ENCODE measurements at regions not wholly inside any gene's neighbourhood (a gene's known extent, or its start where the extent isn't known, plus 50 kb on each side); places are given as distances from the start of the nearest gene placed in this dataset.

DNA sequence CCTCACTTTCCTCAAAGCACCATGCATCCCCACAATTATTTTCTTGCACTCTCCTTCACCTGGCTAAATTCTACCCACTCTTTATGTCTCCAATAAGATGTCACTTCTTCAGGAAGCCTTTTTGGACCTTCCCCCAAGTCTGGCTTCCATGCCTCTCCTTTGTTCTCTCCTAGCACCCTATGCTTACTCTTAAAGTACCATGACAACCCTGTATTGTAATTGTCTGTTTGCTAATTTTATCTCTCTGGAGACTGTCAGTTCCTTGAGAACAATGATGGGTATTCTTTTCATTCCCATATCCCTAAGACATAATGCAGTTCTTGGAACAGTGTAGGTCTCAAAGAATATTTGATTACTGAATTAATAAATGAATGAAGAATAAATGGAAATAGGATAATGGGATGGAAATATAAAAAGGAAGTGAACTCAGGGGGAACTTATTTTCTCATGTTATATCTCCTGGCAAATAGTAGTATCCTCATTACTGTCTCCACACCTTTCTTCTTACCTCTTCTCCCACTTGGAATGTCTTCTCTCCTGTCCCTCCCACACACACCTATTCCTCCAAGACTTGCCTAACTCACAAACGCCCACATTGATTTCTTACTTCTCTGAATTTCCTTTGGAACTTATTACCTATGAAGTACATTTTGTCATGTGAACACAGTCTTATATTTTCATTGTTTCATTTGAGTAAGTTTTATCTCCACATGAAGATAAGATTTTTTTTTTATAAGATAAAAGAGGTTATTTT lies 499.1 kb downstream of the NFIB start:
- no peak overlapping the region for H3K4me3 ChIP-seq (ENCODE audit: low read depth, low read length)
- no peak for DNase-seq (ENCODE audit: low read depth)
- no peaks in the 10 kb centered on the region for H3K27me3 ChIP-seq (ENCODE audit: control insufficient read depth, insufficient read depth, low read length)
- H3K36me3 ChIP-seq (ENCODE audit: control insufficient read depth, insufficient read depth, low read length) = no peaks in the 10 kb centered on the region
- TF ChIP-seq, protein P1, sequence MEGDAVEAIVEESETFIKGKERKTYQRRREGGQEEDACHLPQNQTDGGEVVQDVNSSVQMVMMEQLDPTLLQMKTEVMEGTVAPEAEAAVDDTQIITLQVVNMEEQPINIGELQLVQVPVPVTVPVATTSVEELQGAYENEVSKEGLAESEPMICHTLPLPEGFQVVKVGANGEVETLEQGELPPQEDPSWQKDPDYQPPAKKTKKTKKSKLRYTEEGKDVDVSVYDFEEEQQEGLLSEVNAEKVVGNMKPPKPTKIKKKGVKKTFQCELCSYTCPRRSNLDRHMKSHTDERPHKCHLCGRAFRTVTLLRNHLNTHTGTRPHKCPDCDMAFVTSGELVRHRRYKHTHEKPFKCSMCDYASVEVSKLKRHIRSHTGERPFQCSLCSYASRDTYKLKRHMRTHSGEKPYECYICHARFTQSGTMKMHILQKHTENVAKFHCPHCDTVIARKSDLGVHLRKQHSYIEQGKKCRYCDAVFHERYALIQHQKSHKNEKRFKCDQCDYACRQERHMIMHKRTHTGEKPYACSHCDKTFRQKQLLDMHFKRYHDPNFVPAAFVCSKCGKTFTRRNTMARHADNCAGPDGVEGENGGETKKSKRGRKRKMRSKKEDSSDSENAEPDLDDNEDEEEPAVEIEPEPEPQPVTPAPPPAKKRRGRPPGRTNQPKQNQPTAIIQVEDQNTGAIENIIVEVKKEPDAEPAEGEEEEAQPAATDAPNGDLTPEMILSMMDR (IDR thresholded peaks at IDR 0.05; ENCODE audit: insufficient read depth, low read length, poor library complexity, severe bottlenecking) = no peak

DNA sequence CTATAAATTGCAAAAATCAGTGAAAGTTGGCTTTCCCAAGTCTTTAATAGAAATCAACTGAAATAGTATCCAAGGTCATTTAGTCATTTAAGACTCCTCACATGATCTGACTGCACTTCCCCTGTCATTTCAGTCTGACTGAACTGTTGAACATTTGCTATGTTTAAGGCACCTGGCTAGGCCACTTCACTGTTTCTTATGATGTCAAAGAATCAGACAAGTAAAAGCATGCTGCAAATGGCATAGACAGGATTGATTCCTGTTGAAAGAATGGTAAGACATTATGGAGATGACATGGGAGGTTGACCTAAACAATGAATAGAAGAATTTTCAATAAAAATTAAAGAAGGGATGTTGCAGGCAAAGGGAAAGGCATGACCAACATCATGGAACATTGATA lies 502.1 kb downstream of the NFIB start:
- Histone ChIP-seq H3K4me3 (ENCODE audit: low read depth, low read length) (no peak overlapping the region), H3K27me3 (ENCODE audit: control insufficient read depth, insufficient read depth, low read length) (no peaks in the 10 kb centered on the region), H3K36me3 (ENCODE audit: control insufficient read depth, insufficient read depth, low read length) (no peaks in the 10 kb centered on the region)
- TF ChIP-seq, protein P1 (IDR thresholded peaks at IDR 0.05; ENCODE audit: insufficient read depth, low read length, poor library complexity, severe bottlenecking) = no peak
- no peak for DNase-seq (ENCODE audit: low read depth)

DNA sequence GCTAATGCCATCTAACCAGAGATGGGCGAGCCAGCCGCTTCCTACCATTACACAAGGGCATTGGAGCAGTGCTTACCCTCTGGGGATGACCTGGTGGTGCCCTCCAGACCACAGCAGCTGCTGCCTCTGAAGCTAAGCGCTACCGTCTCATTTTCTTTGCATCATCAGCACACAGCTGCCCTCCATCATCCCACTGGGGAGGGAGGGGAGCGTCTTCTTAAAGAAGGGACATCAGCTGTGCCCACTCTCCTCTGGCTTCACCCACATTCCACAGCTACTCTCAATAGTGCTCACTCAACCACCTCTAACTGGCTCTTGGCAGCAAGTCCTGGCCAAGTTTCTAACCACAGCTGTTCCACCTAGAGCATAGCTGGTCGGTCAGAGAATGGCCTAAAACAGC lies 503.4 kb downstream of the NFIB start:
- DNase-seq (ENCODE audit: low read depth) = peak; percentile 44
- TF ChIP-seq, protein P1 (IDR thresholded peaks at IDR 0.05; ENCODE audit: insufficient read depth, low read length, poor library complexity, severe bottlenecking) = no peak
- Histone ChIP-seq H3K4me3 (ENCODE audit: low read depth, low read length) (no peak overlapping the region), H3K27me3 (ENCODE audit: control insufficient read depth, insufficient read depth, low read length) (no peaks in the 10 kb centered on the region), H3K36me3 (ENCODE audit: control insufficient read depth, insufficient read depth, low read length) (no peaks in the 10 kb centered on the region)

DNA sequence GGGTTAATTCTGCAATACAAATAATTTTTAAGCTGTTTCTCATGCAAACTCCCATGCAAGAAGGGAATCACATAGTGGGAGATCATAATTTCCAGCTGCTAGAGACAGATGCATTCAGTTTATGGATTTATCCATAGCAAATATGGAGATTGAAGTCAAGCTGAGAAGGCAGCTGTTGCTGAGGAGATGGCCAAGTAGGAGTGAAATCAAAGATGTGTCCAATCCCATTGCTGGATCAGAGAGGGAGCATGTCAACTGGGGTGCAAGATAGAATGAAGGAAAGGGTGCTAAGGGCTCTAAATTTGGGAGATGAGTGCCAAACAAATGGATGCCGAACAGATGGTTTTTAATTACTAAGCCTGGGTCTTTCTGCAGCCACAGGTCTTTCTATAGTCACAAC lies 504.5 kb downstream of the NFIB start:
- no peaks in the 10 kb centered on the region for H3K36me3 ChIP-seq (ENCODE audit: control insufficient read depth, insufficient read depth, low read length)
- DNase-seq (ENCODE audit: low read depth) = no peak
- H3K27me3 ChIP-seq (ENCODE audit: control insufficient read depth, insufficient read depth, low read length) = no peaks in the 10 kb centered on the region
- no peak overlapping the region for H3K4me3 ChIP-seq (ENCODE audit: low read depth, low read length)
- TF ChIP-seq, protein P1 (IDR thresholded peaks at IDR 0.05; ENCODE audit: insufficient read depth, low read length, poor library complexity, severe bottlenecking) = no peak

DNA sequence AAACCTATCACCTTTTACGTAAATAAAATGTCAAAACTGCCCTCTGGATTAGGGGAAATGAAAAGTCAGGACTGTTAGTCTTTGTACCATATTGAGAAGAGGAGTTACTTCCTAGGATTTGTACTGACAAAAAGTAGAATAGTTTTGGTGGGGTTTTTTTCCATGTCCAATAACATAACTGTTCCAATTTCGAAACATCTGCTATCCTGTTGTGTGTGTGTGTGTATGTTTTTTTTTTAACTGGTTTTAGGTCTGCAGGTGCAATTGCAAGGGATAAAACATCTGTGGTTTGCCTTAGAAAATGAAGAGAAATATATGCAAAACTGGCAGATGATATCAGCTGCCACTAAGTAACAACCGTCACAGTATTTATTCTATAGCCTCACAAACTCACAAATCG lies 506.8 kb downstream of the NFIB start:
- H3K36me3 ChIP-seq (ENCODE audit: control insufficient read depth, insufficient read depth, low read length) = no peaks in the 10 kb centered on the region
- no peak for DNase-seq (ENCODE audit: low read depth)
- no peaks in the 10 kb centered on the region for H3K27me3 ChIP-seq (ENCODE audit: control insufficient read depth, insufficient read depth, low read length)
- no peak overlapping the region for H3K4me3 ChIP-seq (ENCODE audit: low read depth, low read length)
- TF ChIP-seq, protein P1 (IDR thresholded peaks at IDR 0.05; ENCODE audit: insufficient read depth, low read length, poor library complexity, severe bottlenecking) = no peak

DNA sequence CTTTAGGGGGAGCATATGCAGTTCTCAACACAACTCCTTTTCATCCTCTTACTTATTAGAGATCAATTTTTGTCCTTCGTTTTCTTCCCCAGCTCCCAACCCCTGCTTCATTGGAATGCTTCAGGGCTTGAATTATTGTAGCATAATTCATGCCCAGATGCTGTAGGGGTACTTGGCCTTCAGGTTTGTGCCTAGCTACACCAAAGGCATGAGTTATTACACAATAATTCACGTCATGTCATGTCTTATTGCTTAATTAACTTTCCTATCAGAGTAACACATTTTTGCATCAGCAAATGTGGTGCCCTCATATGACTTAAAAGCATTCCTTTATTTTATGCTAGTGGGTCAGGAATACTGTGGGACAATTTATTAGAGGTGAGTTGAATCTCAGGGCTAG lies 507.2 kb downstream of the NFIB start:
- no peaks in the 10 kb centered on the region for H3K36me3 ChIP-seq (ENCODE audit: control insufficient read depth, insufficient read depth, low read length)
- no peaks in the 10 kb centered on the region for H3K27me3 ChIP-seq (ENCODE audit: control insufficient read depth, insufficient read depth, low read length)
- H3K4me3 ChIP-seq (ENCODE audit: low read depth, low read length) = no peak overlapping the region
- TF ChIP-seq, protein P1 (IDR thresholded peaks at IDR 0.05; ENCODE audit: insufficient read depth, low read length, poor library complexity, severe bottlenecking) = no peak
- DNase-seq (ENCODE audit: low read depth) = no peak

All from kidney epithelial cell (primary cell).